ENCODE measurements at regions not wholly inside any gene's neighbourhood (a gene's known extent, or its start where the extent isn't known, plus 50 kb on each side); places are given as distances from the start of the nearest gene placed in this dataset.

DNA sequence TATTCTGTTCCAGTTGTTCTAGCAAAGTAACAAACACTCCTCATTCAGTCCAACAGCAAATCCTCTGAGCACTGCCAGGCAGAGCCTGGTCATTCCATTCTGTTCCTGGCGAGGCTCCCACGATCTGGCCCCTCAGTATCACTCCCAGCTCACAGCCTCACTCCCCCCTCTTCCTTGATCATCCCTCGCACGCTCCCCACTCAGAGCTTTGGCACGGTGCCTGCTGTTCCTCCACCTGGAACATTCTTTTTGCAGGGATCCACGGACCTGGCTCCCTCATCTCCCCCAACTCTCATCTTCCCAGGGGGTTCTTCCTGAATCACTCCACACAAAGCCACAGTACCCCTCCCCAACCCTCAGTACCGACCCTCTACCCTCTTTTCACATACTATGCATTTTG lies 192.3 kb downstream of the ATPSCKMT start:
- TF ChIP-seq, protein P1, sequence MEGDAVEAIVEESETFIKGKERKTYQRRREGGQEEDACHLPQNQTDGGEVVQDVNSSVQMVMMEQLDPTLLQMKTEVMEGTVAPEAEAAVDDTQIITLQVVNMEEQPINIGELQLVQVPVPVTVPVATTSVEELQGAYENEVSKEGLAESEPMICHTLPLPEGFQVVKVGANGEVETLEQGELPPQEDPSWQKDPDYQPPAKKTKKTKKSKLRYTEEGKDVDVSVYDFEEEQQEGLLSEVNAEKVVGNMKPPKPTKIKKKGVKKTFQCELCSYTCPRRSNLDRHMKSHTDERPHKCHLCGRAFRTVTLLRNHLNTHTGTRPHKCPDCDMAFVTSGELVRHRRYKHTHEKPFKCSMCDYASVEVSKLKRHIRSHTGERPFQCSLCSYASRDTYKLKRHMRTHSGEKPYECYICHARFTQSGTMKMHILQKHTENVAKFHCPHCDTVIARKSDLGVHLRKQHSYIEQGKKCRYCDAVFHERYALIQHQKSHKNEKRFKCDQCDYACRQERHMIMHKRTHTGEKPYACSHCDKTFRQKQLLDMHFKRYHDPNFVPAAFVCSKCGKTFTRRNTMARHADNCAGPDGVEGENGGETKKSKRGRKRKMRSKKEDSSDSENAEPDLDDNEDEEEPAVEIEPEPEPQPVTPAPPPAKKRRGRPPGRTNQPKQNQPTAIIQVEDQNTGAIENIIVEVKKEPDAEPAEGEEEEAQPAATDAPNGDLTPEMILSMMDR (IDR thresholded peaks at IDR 0.05), result no peak
- TF ChIP-seq POLR2A (IDR thresholded peaks at IDR 0.05), result no peak
